ENCODE measurements at regions not wholly inside any gene's neighbourhood (a gene's known extent, or its start where the extent isn't known, plus 50 kb on each side); places are given as distances from the start of the nearest gene placed in this dataset.
A peak's percentile ranks its signal among the peaks of the same experiment; 100 is the strongest.

- intact Hi-C loops (cut with micrococcal nuclease; ENCODE audit: unreplicated experiment), result no loop called here
- Histone ChIP-seq H3K4me1 (replicated peaks; ENCODE audit: insufficient read depth) (peaks cover 25% of the 10 kb centered on the region), H4K20me1 (ENCODE audit: insufficient read depth) (no peaks in the 10 kb centered on the region), H3K4me2 (no peak overlapping the region), H3K27me3 (ENCODE audit: insufficient read depth, low read depth) (no peaks in the 10 kb centered on the region), H3K4me3 (no peak overlapping the region), H2AFZ (no peak overlapping the region), H3K27ac (no peak overlapping the region), H3K79me2 (ENCODE audit: low read depth) (no peaks in the 10 kb centered on the region), H3K9me2 (ENCODE audit: insufficient read depth) (no peaks in the 10 kb centered on the region), H3F3A (ENCODE audit: insufficient read depth, low read depth) (no peaks in the 10 kb centered on the region; the same call in 1 of the 2 replicates), H3K9me3 (ENCODE audit: insufficient read depth, low read depth) (peaks cover 5% of the 10 kb centered on the region; the same call in 1 of the 2 replicates), H3K36me3 (ENCODE audit: low read depth) (0 out of 2 replicates have a peak, but pooled peaks cover 12% of the 10 kb centered on the region)
- ChIA-PET POLR2A (ENCODE audit: unreplicated experiment) (interaction anchor here (0.7 kb wide), 1 partner anchor 556 kb away, joined by 3 read pairs; no protein-coding TSS in a partner anchor), CTCF (no interaction called here)
- DNase-seq, result no peak
- BruUV-seq (replicated peaks), result no TSS peak
- TF ChIP-seq CTCF (conservative IDR thresholded peaks at IDR 0.05) (no peak), EZH2 (IDR thresholded peaks at IDR 0.05; ENCODE audit: low read depth) (no peak)
These were observed 125.2 kb upstream of the F3 start for GRCh38 chr1:94666797-94667196.

DNA sequence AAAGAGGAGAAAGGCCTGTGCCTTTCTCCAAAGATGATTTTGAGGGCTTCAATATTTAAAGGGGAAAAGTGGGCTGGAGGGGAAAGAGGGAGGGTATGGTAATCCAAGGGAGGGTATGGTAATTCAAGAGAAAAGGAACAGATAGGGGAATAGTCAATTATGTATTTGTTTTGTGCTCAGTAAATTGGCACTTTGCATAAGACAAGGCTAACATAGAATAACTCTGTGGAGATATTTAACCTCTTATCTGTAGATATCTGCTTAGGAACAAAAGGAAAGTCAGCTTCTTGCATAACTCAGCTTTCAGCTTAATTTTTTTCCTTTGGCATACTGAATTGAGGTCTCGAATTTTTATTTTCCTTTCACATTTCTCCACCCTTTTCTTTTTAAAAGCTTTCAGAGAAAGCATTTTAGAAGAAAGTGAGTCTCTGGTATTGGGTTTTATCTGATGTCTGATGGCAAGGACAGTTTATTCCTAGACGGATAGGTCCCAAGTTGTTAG lies 119.9 kb upstream of the F3 start:
- H3K4me1 ChIP-seq (replicated peaks; ENCODE audit: insufficient read depth), result peaks cover 37% of the 10 kb centered on the region
- no TSS peak for BruUV-seq (replicated peaks)
- H3K4me2 ChIP-seq, result no peak overlapping the region
- intact Hi-C loops (cut with micrococcal nuclease; ENCODE audit: unreplicated experiment), result no loop called here
- no peak for TF ChIP-seq CTCF (conservative IDR thresholded peaks at IDR 0.05)
- no peak for TF ChIP-seq EZH2 (IDR thresholded peaks at IDR 0.05; ENCODE audit: low read depth)
- H3K36me3 ChIP-seq (ENCODE audit: low read depth), result 0 out of 2 replicates have a peak, but pooled peaks cover 5% of the 10 kb centered on the region
- no peaks in the 10 kb centered on the region for H3K9me2 ChIP-seq (ENCODE audit: insufficient read depth)
- no peak overlapping the region for H3K4me3 ChIP-seq
- POLR2A ChIA-PET (ENCODE audit: unreplicated experiment), result interaction anchor here (0.6 kb wide), 2 partner anchors 123 to 126 kb away, joined by 3 to 7 read pairs; no protein-coding TSS in a partner anchor
- H3K27ac ChIP-seq, result no peak overlapping the region; the same call in 1 of the 2 replicates
- no peaks in the 10 kb centered on the region for H3K9me3 ChIP-seq (ENCODE audit: insufficient read depth, low read depth)
- CTCF ChIA-PET, result no interaction called here
- no peak overlapping the region for H2AFZ ChIP-seq
- no peaks in the 10 kb centered on the region for H3K79me2 ChIP-seq (ENCODE audit: low read depth)
- H3F3A ChIP-seq (ENCODE audit: insufficient read depth, low read depth), result peaks cover 18% of the 10 kb centered on the region; the same call in 1 of the 2 replicates
- H4K20me1 ChIP-seq (ENCODE audit: insufficient read depth), result no peaks in the 10 kb centered on the region
- DNase-seq, result no peak
- no peaks in the 10 kb centered on the region for H3K27me3 ChIP-seq (ENCODE audit: insufficient read depth, low read depth)

GRCh38 chr1:94660994-94661393 lies 119.4 kb upstream of the F3 start:
- H3K4me1 ChIP-seq (replicated peaks; ENCODE audit: insufficient read depth), result peaks cover 37% of the 10 kb centered on the region
- DNase-seq, result no peak
- TF ChIP-seq CTCF (conservative IDR thresholded peaks at IDR 0.05) (no peak), EZH2 (IDR thresholded peaks at IDR 0.05; ENCODE audit: low read depth) (no peak)
- intact Hi-C loops (cut with micrococcal nuclease; ENCODE audit: unreplicated experiment), result no loop called here
- no peaks in the 10 kb centered on the region for H3K9me3 ChIP-seq (ENCODE audit: insufficient read depth, low read depth)
- no peak overlapping the region for H3K4me2 ChIP-seq
- no peaks in the 10 kb centered on the region for H3K9me2 ChIP-seq (ENCODE audit: insufficient read depth)
- H3K27ac ChIP-seq, result peak overlapping the region; percentile 10; the same call in 1 of the 2 replicates
- no peaks in the 10 kb centered on the region for H3K27me3 ChIP-seq (ENCODE audit: insufficient read depth, low read depth)
- H4K20me1 ChIP-seq (ENCODE audit: insufficient read depth), result no peaks in the 10 kb centered on the region
- BruUV-seq (replicated peaks), result no TSS peak
- CTCF ChIA-PET, result interaction anchor here (1.0 kb wide), 1 partner anchor 38 kb away, joined by 3 read pairs; no protein-coding TSS in a partner anchor
- POLR2A ChIA-PET (ENCODE audit: unreplicated experiment), result interaction anchor here (0.6 kb wide), 3 partner anchors 8 to 817 kb away, joined by 3 to 7 read pairs (median 3); no protein-coding TSS in a partner anchor
- no peak overlapping the region for H3K4me3 ChIP-seq
- peaks cover 18% of the 10 kb centered on the region; the same call in 1 of the 2 replicates for H3F3A ChIP-seq (ENCODE audit: insufficient read depth, low read depth)
- no peaks in the 10 kb centered on the region for H3K79me2 ChIP-seq (ENCODE audit: low read depth)
- H3K36me3 ChIP-seq (ENCODE audit: low read depth), result no peaks in the 10 kb centered on the region
- no peak overlapping the region for H2AFZ ChIP-seq

All from PC-9 (cell line).